H1 (cell line): ENCODE measurements at regions not wholly inside any gene's neighbourhood (a gene's known extent, or its start where the extent isn't known, plus 50 kb on each side); places are given as distances from the start of the nearest gene placed in this dataset.

Source experiments
- CTCF ChIA-PET: fragments of 300-600 bp; sonication (Branson Sonifier 250); formaldehyde crosslinking; loops from one replicate; lab custom pipeline; 2021; ENCODE audit not compliant: partially characterized antibody; lab: Charles Lee
- POLR2A ChIA-PET: fragments of 300-600 bp; sonication (Branson Sonifier 250); formaldehyde crosslinking; loops from one replicate; lab custom pipeline; 2021; ENCODE audit warnings: inconsistent platforms; ENCODE audit not compliant: partially characterized antibody; lab: Charles Lee
- DNase-seq, 2 experiments: peaks; one replicate each; pipeline versions ENCODE4 v3.0.0 to v3.0.0-alpha.2; 2010 to 2022; ENCODE audit warnings: low spot score in 2 of 2, low read depth in 1 of 2, mixed read lengths in 1 of 2
- FAIRE-seq: peaks from 2 replicates; lab custom pipeline; 2011; peaks lifted over from hg19 to GRCh38; lab: Jason Lieb, UNC
- H2AFZ ChIP-seq: 2 replicates; pipeline ENCODE4 v1.8.1; 2012; ENCODE audit warnings: low read length, inconsistent platforms
- H2AK5ac ChIP-seq: 2 replicates; pipeline ENCODE4 v1.6.1; 2013; ENCODE audit warnings: low read depth, low read length
- H2BK120ac ChIP-seq: replicated peaks from 2 replicates; pipeline ENCODE3; 2013; ENCODE audit warnings: low read depth, low read length, inconsistent platforms
- H2BK12ac ChIP-seq: 2 replicates; pipeline ENCODE4 v1.6.1; 2013; ENCODE audit warnings: low read depth, low read length
- H2BK15ac ChIP-seq: 2 replicates; pipeline ENCODE4 v1.6.1; 2013; ENCODE audit warnings: low read length
- H2BK20ac ChIP-seq: 2 replicates; pipeline ENCODE4 v1.6.1; 2013; ENCODE audit warnings: low read length
- H2BK5ac ChIP-seq: 2 replicates; pipeline ENCODE4 v1.6.1; 2013; ENCODE audit warnings: low read depth, low read length
- H3K14ac ChIP-seq: 2 replicates; pipeline ENCODE4 v1.6.1; 2013; ENCODE audit warnings: inconsistent platforms; ENCODE audit not compliant: insufficient read length
- H3K18ac ChIP-seq: 2 replicates; pipeline ENCODE4 v1.6.1; 2013; ENCODE audit warnings: low read length; ENCODE audit errors: extremely low read depth
- H3K23ac ChIP-seq: 2 replicates; pipeline ENCODE4 v1.6.1; 2013; ENCODE audit warnings: inconsistent platforms; ENCODE audit not compliant: insufficient read length
- H3K23me2 ChIP-seq: 2 replicates; pipeline ENCODE4 v1.6.1; 2013; ENCODE audit warnings: low read depth, low read length
- H3K27ac ChIP-seq: 2 replicates; pipeline ENCODE4 v1.6.1; 2011; ENCODE audit warnings: low read depth, low read length, inconsistent platforms
- H3K27me3 ChIP-seq, 4 experiments: replicated peaks in 1 of 4; 1 replicate in 1 of 4; 2 replicates in 3 of 4; pipeline versions ENCODE4 v1.6.1 to v1.8.1; 2011 to 2013; ENCODE audit warnings: low read length in 3 of 4, mild to moderate bottlenecking in 3 of 4, inconsistent platforms in 2 of 4, mixed read lengths in 2 of 4, moderate library complexity in 1 of 4; ENCODE audit not compliant: control insufficient read depth in 3 of 4, insufficient read depth in 3 of 4; ENCODE audit errors: extremely low read depth in 1 of 4
- H3K36me3 ChIP-seq, 4 experiments: 2 replicates each; pipeline versions ENCODE4 v1.6.1 to v1.8.1; 2011 to 2013; ENCODE audit warnings: mild to moderate bottlenecking in 4 of 4, low read length in 3 of 4, moderate library complexity in 2 of 4, control low read depth in 1 of 4, inconsistent platforms in 1 of 4; ENCODE audit not compliant: insufficient read depth in 4 of 4, control insufficient read depth in 2 of 4
- H3K4ac ChIP-seq: replicated peaks from 2 replicates; pipeline ENCODE3; 2013; ENCODE audit warnings: low read length, low read depth, mixed read lengths, inconsistent platforms; ENCODE audit not compliant: insufficient read length
- H3K4me1 ChIP-seq, 4 experiments: replicated peaks in 1 of 4; 1 replicate in 1 of 4; 2 replicates in 3 of 4; pipeline versions ENCODE4 v1.6.1 to v1.8.1; 2011 to 2013; ENCODE audit warnings: low read length in 3 of 4, inconsistent platforms in 2 of 4, mixed read lengths in 1 of 4; ENCODE audit not compliant: insufficient read depth in 4 of 4, control insufficient read depth in 3 of 4
- H3K4me2 ChIP-seq, 2 experiments: 2 replicates each; pipeline versions ENCODE4 v1.6.1 to v1.8.1; 2011 to 2013; ENCODE audit warnings: low read depth in 2 of 2, low read length in 2 of 2, control low read depth in 1 of 2, inconsistent platforms in 1 of 2, mild to moderate bottlenecking in 1 of 2; ENCODE audit not compliant: insufficient read depth in 1 of 2
- H3K4me3 ChIP-seq, 4 experiments: fragments of 200-600, 300-600 bp in 1 of 4; sonication (generic), shearing (Covaris generic), sonication (Bioruptor Twin) in 1 of 4; 2 replicates each; pipeline versions ENCODE4 v1.5.1 to v1.8.1; 2011 to 2016; ENCODE audit warnings: low read length in 4 of 4, low read depth in 3 of 4, control low read depth in 2 of 4, inconsistent platforms in 2 of 4, mild to moderate bottlenecking in 2 of 4, mixed read lengths in 1 of 4, moderate library complexity in 1 of 4; ENCODE audit not compliant: insufficient read depth in 2 of 4; ENCODE audit errors: extremely low read depth in 1 of 4
- H3K56ac ChIP-seq: replicated peaks from 2 replicates; pipeline ENCODE3; 2013; ENCODE audit warnings: low read depth, mild to moderate bottlenecking, mixed read lengths, low read length, inconsistent platforms; ENCODE audit not compliant: insufficient read length
- H3K79me1 ChIP-seq: 2 replicates; pipeline ENCODE4 v1.6.1; 2013; ENCODE audit warnings: low read depth, low read length, control low read depth
- H3K79me2 ChIP-seq, 2 experiments: 2 replicates each; pipeline versions ENCODE4 v1.6.1 to v1.8.1; 2012 to 2013; ENCODE audit warnings: low read length in 2 of 2, mild to moderate bottlenecking in 2 of 2, inconsistent platforms in 1 of 2; ENCODE audit not compliant: insufficient read depth in 2 of 2, control insufficient read depth in 1 of 2
- H3K9ac ChIP-seq, 4 experiments: replicated peaks in 1 of 4; 1 replicate in 1 of 4; 2 replicates in 3 of 4; pipeline versions ENCODE4 v1.6.1 to v1.8.1; 2011 to 2013; ENCODE audit warnings: low read depth in 3 of 4, low read length in 3 of 4, control low read depth in 2 of 4, mild to moderate bottlenecking in 2 of 4, moderate library complexity in 2 of 4, inconsistent platforms in 1 of 4; ENCODE audit errors: extremely low read depth in 1 of 4
- H3K9me3 ChIP-seq, 2 experiments: 2 replicates each; pipeline versions ENCODE4 v1.6.1 to v1.8.1; 2012 to 2013; ENCODE audit warnings: mild to moderate bottlenecking in 2 of 2, moderate library complexity in 2 of 2, control low read depth in 1 of 2, inconsistent platforms in 1 of 2, low read depth in 1 of 2, low read length in 1 of 2, mixed read lengths in 1 of 2; ENCODE audit not compliant: insufficient read depth in 2 of 2
- H4K20me1 ChIP-seq, 2 experiments: replicated peaks in 1 of 2; 2 replicates each; pipeline versions ENCODE3 to v1.8.1; 2011 to 2013; ENCODE audit warnings: inconsistent platforms in 2 of 2, low read length in 2 of 2, mild to moderate bottlenecking in 1 of 2; ENCODE audit not compliant: insufficient read depth in 2 of 2, control insufficient read depth in 1 of 2
- H4K5ac ChIP-seq: 2 replicates; pipeline ENCODE4 v1.6.1; 2013; ENCODE audit warnings: low read length, low read depth, mixed read lengths, inconsistent platforms; ENCODE audit not compliant: insufficient read length
- H4K8ac ChIP-seq: 2 replicates; pipeline ENCODE4 v1.8.0; 2013; ENCODE audit warnings: mild to moderate bottlenecking, moderate library complexity, low read length, inconsistent platforms; ENCODE audit not compliant: insufficient read depth; ENCODE audit errors: extremely low read depth
- H4K91ac ChIP-seq: replicated peaks from 2 replicates; pipeline ENCODE3; 2013; ENCODE audit warnings: low read length, mixed read lengths, inconsistent platforms; ENCODE audit not compliant: insufficient read length
- BACH1 ChIP-seq: IDR thresholded peaks from 2 replicates; pipeline ENCODE4 v1.6.1; 2012; ENCODE audit warnings: low read length, improper control_type of control experiment
- CBX5 ChIP-seq: fragments of 300-800, 300-1000 bp; sonication (generic); IDR thresholded peaks from 2 replicates; pipeline ENCODE4 v1.7.1; 2016; ENCODE audit warnings: antibody characterized with exemption, low read length, low read depth
- CBX8 ChIP-seq: fragments of 300-800, 300-1000 bp; sonication (generic); IDR thresholded peaks from 2 replicates; pipeline ENCODE4 v1.7.1; 2016; ENCODE audit warnings: low read depth, low read length, borderline replicate concordance
- CEBPB ChIP-seq: IDR thresholded peaks from 2 replicates; pipeline ENCODE4 v1.6.1; 2012; ENCODE audit warnings: low read depth, low read length
- CHD2 ChIP-seq: IDR thresholded peaks from 2 replicates; pipeline ENCODE4 v1.6.1; 2012; ENCODE audit warnings: low read length, improper control_type of control experiment
- GABPA ChIP-seq: IDR thresholded peaks from 2 replicates; pipeline ENCODE4 v1.6.1; 2011; ENCODE audit warnings: mild to moderate bottlenecking, low read length, moderate library complexity, borderline replicate concordance; ENCODE audit not compliant: insufficient read depth
- GTF2F1 ChIP-seq: IDR thresholded peaks from 2 replicates; pipeline ENCODE4 v1.6.1; 2012; ENCODE audit warnings: low read depth, low read length, improper control_type of control experiment, borderline replicate concordance
- JUN ChIP-seq: IDR thresholded peaks from 2 replicates; pipeline ENCODE4 v1.6.1; 2011; ENCODE audit warnings: low read depth, mild to moderate bottlenecking, improper control_type of control experiment, low read length
- KDM1A ChIP-seq: fragments of 200-600, 300-600 bp; sonication (generic); IDR thresholded peaks from 2 replicates; pipeline ENCODE4 v1.7.1; 2016; ENCODE audit warnings: mild to moderate bottlenecking, low read length, borderline replicate concordance
- KDM4A ChIP-seq: IDR thresholded peaks from one replicate; pipeline ENCODE4 v1.7.1; 2012; ENCODE audit warnings: low read depth, mild to moderate bottlenecking, moderate library complexity, low read length, inconsistent platforms; ENCODE audit not compliant: severe bottlenecking
- KDM5A ChIP-seq: fragments of 200-600 bp; IDR thresholded peaks from 2 replicates; pipeline ENCODE4 v1.7.1; 2012; ENCODE audit warnings: mild to moderate bottlenecking, low read length, inconsistent platforms, mixed read lengths
- NRF1 ChIP-seq: IDR thresholded peaks from 2 replicates; pipeline ENCODE4 v1.6.1; 2011; ENCODE audit warnings: mild to moderate bottlenecking, low read depth, low read length, improper control_type of control experiment
- SP1 ChIP-seq: IDR thresholded peaks from 2 replicates; pipeline ENCODE4 v1.6.1; 2011; ENCODE audit warnings: low read depth, low read length
- SP2 ChIP-seq: IDR thresholded peaks from 2 replicates; pipeline ENCODE4 v1.6.1; 2012; ENCODE audit warnings: mild to moderate bottlenecking, low read length, inconsistent platforms
- SUZ12 ChIP-seq: fragments of 200-600 bp; sonication (generic); IDR thresholded peaks from 2 replicates; pipeline ENCODE4 v1.6.1; 2012; ENCODE audit warnings: mild to moderate bottlenecking, inconsistent platforms, low read length, moderate library complexity, mixed read lengths
- TAF1 ChIP-seq: IDR thresholded peaks from 2 replicates; pipeline ENCODE4 v1.6.1; 2011; ENCODE audit warnings: mild to moderate bottlenecking, low read depth, low read length
- WGBS, 2 experiments: shearing (Covaris generic) in 1 of 2; methylation state at CpG; one replicate each; pipeline versions ENCODE4 v1.1.6 to v1.1.7; 2013 to 2015; ENCODE audit warnings: low lambda C conversion rate in 2 of 2, mixed read lengths in 2 of 2, inconsistent platforms in 1 of 2, low coverage in 1 of 2, missing lambda C conversion rate in 1 of 2; ENCODE audit not compliant: insufficient replicate concordance in 2 of 2, insufficient coverage in 1 of 2, insufficient read length in 1 of 2; ENCODE audit errors: extremely low coverage in 1 of 2, missing lambda C conversion rate in 1 of 2; 5-methylcytosine and 5-hydroxymethylcytosine counted together

DNA sequence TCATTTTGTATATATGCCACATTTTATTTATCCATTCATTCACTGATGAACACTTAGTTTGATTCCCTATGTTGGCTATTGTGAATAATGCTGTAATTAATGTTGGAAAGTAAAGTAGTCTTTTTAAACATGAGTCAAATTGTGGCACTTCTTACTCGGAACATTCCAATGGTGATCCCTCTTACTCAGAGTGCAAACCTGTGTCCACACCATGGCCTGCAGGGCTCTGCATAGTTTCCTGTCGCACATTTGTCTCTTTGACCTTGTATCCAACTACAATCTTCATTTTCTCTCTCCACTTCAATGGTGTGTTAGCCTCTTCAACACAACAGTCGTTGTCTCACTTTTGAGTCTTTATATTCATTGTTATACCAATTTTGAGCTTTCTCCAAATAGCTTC lies 98.1 kb upstream of the PAPPA start:
- Histone ChIP-seq H2BK15ac (no peak overlapping the region), H2BK120ac (no peak overlapping the region), H3K14ac (no peak overlapping the region), H4K5ac (no peak overlapping the region), H3K9ac (no peak overlapping the region), H3K23ac (no peak overlapping the region), H3K23me2 (no peaks in the 10 kb centered on the region), H4K20me1 (no peaks in the 10 kb centered on the region), H3K4me2 (no peak overlapping the region), H3K4me1 (no peaks in the 10 kb centered on the region), H2BK20ac (no peak overlapping the region), H2AK5ac (no peak overlapping the region), H4K91ac (no peak overlapping the region), H4K8ac (no peak overlapping the region), H3K27ac (no peak overlapping the region), H2AFZ (no peak overlapping the region), H3K9me3 (no peaks in the 10 kb centered on the region), H3K56ac (no peak overlapping the region), H3K18ac (no peak overlapping the region), H2BK5ac (no peak overlapping the region), H3K79me1 (no peaks in the 10 kb centered on the region), H2BK12ac (no peak overlapping the region), H3K79me2 (no peaks in the 10 kb centered on the region), H3K36me3 (no peaks in the 10 kb centered on the region), H3K4me3 (no peak overlapping the region), H3K4ac (no peak overlapping the region), H3K27me3 (no peaks in the 10 kb centered on the region)
- DNase-seq (no peak), FAIRE-seq (no peak)
- POLR2A ChIA-PET, result no interaction called here
- WGBS, 2 experiments, result 86% methylated on average over 3 of the region's 3 CpGs; no CpG with 5 or more reads in 1 of the 2 experiments
- CTCF ChIA-PET, result interaction anchor here (0.7 to 0.9 kb wide), 2 partner anchors 28 to 94 kb away, joined by 3 read pairs; no protein-coding TSS in a partner anchor
- no peak for TF ChIP-seq BACH1
- no peak for TF ChIP-seq KDM1A
- no peak for TF ChIP-seq NRF1
- TF ChIP-seq SUZ12, result no peak
- no peak for TF ChIP-seq GTF2F1
- TF ChIP-seq SP2, result no peak
- TF ChIP-seq GABPA, result no peak
- no peak for TF ChIP-seq CBX5
- TF ChIP-seq SP1, result no peak
- TF ChIP-seq TAF1, result no peak
- TF ChIP-seq CHD2, result no peak
- TF ChIP-seq KDM5A, result no peak
- no peak for TF ChIP-seq KDM4A
- TF ChIP-seq CEBPB, result no peak
- no peak for TF ChIP-seq CBX8
- no peak for TF ChIP-seq JUN
